Lower lobe of right lung (tissue), 2 donors: ENCODE measurements at regions not wholly inside any gene's neighbourhood (a gene's known extent, or its start where the extent isn't known, plus 50 kb on each side); places are given as distances from the start of the nearest gene placed in this dataset.
"Not testable (repeated sequence)": the region's sequence is repeated elsewhere in the genome, so short reads cannot be mapped to it uniquely, and the experiment has no call there.

ENCODE experiments used
- ATAC-seq, 2 donors: fragments of 200-7000 bp; cut with Tn5 transposase; one replicate each; pipeline ENCODE4 v1.9.1; 2020 to 2022; ENCODE audit warnings: mild to moderate bottlenecking in 2 of 2, moderate library complexity in 2 of 2
- DNase-seq: peaks from one replicate; pipeline ENCODE4 v3.0.0-alpha.2; 2020
- H3K27ac ChIP-seq: fragments of 200-600 bp; one replicate; pipeline ENCODE4 v1.8.0; 2022
- H3K27me3 ChIP-seq: fragments of 200-600 bp; one replicate; pipeline ENCODE4 v1.8.0; 2022; ENCODE audit warnings: low read depth
- H3K36me3 ChIP-seq: fragments of 200-600 bp; one replicate; pipeline ENCODE4 v1.8.0; 2022; ENCODE audit warnings: mild to moderate bottlenecking
- H3K4me1 ChIP-seq: fragments of 200-600 bp; one replicate; pipeline ENCODE4 v1.8.0; 2022
- H3K4me3 ChIP-seq: fragments of 200-600 bp; one replicate; pipeline ENCODE4 v1.8.0; 2022; ENCODE audit warnings: mild to moderate bottlenecking
- H3K9me3 ChIP-seq: fragments of 200-600 bp; one replicate; pipeline ENCODE4 v1.8.0; 2022
- CTCF ChIP-seq: fragments of 200-600 bp; IDR thresholded peaks from one replicate; pipeline ENCODE4 v1.8.0; 2022; ENCODE audit warnings: antibody characterized with exemption, mild to moderate bottlenecking
- intact Hi-C: fragments of 100-400 bp; cut with DNase I; formaldehyde crosslinking; loops from one replicate; pipeline ENCODE4 v1.11.0; 2022
- donor health status: DM: no; HTN: yes; CAD: no; lungs with severe emphysema.

GRCh38 chr4:134720030-134720429 is 518.4 kb upstream of the PABPC4L start:
- Histone ChIP-seq H3K36me3 (no peaks in the 10 kb centered on the region), H3K27ac (no peak overlapping the region), H3K4me3 (no peak overlapping the region), H3K4me1 (no peaks in the 10 kb centered on the region), H3K9me3 (no peaks in the 10 kb centered on the region), H3K27me3 (no peaks in the 10 kb centered on the region)
- TF ChIP-seq CTCF = no peak
- intact Hi-C loops = no loop called here
- ATAC-seq (no peak), DNase-seq (no peak)

- no peak for DNase-seq
- Histone ChIP-seq H3K27me3 (no peaks in the 10 kb centered on the region), H3K27ac (no peak overlapping the region), H3K4me3 (no peak overlapping the region), H3K4me1 (no peaks in the 10 kb centered on the region), H3K9me3 (no peaks in the 10 kb centered on the region), H3K36me3 (no peaks in the 10 kb centered on the region)
- intact Hi-C loops = no loop called here
- no peak for ATAC-seq
- no peak for TF ChIP-seq CTCF
Observed at GRCh38 chr4:134708616-134709015, 507.0 kb upstream of the PABPC4L start.

GRCh38 chr4:134708026-134708425 is 506.4 kb upstream of the PABPC4L start:
- intact Hi-C loops = no loop called here
- DNase-seq (no peak), ATAC-seq (no peak)
- no peak overlapping the region for H3K4me3 ChIP-seq
- H3K27me3 ChIP-seq = no peaks in the 10 kb centered on the region
- no peaks in the 10 kb centered on the region for H3K9me3 ChIP-seq
- H3K4me1 ChIP-seq = no peaks in the 10 kb centered on the region
- H3K27ac ChIP-seq = no peak overlapping the region
- TF ChIP-seq CTCF = no peak
- H3K36me3 ChIP-seq = no peaks in the 10 kb centered on the region

GRCh38 chr4:134702374-134702773 is 500.8 kb upstream of the PABPC4L start:
- intact Hi-C loops = no loop called here
- H3K36me3 ChIP-seq = no peaks in the 10 kb centered on the region
- no peak for DNase-seq
- H3K27ac ChIP-seq = no peak overlapping the region
- no peak for ATAC-seq
- H3K27me3 ChIP-seq = no peaks in the 10 kb centered on the region
- H3K4me3 ChIP-seq = no peak overlapping the region
- no peaks in the 10 kb centered on the region for H3K4me1 ChIP-seq
- TF ChIP-seq CTCF = no peak
- H3K9me3 ChIP-seq = peaks cover 6% of the 10 kb centered on the region

GRCh38 chr4:134700251-134700650 is 498.7 kb upstream of the PABPC4L start:
- Histone ChIP-seq H3K27me3 (no peaks in the 10 kb centered on the region), H3K4me3 (no peak overlapping the region), H3K9me3 (peaks cover 6% of the 10 kb centered on the region), H3K27ac (no peak overlapping the region), H3K36me3 (no peaks in the 10 kb centered on the region), H3K4me1 (no peaks in the 10 kb centered on the region)
- no peak for ATAC-seq
- intact Hi-C loops = no loop called here
- DNase-seq = no peak
- TF ChIP-seq CTCF = no peak

- intact Hi-C loops, H3K27me3 ChIP-seq, DNase-seq, H3K4me1 ChIP-seq, H3K9me3 ChIP-seq, H3K27ac ChIP-seq, H3K36me3 ChIP-seq, ATAC-seq, H3K4me3 ChIP-seq: not testable (repeated sequence)
Observed at GRCh38 chr4:134698831-134699230, 497.2 kb upstream of the PABPC4L start.
